Pons (tissue), 1 donor: ENCODE measurements at regions not wholly inside any gene's neighbourhood (a gene's known extent, or its start where the extent isn't known, plus 50 kb on each side); places are given as distances from the start of the nearest gene placed in this dataset.
A peak's percentile ranks its signal among the peaks of the same experiment; 100 is the strongest.

ENCODE experiments used
- DNase-seq: peaks from one replicate; pipeline ENCODE4 v3.0.0-alpha.2; 2016; ENCODE audit warnings: low spot score

DNA sequence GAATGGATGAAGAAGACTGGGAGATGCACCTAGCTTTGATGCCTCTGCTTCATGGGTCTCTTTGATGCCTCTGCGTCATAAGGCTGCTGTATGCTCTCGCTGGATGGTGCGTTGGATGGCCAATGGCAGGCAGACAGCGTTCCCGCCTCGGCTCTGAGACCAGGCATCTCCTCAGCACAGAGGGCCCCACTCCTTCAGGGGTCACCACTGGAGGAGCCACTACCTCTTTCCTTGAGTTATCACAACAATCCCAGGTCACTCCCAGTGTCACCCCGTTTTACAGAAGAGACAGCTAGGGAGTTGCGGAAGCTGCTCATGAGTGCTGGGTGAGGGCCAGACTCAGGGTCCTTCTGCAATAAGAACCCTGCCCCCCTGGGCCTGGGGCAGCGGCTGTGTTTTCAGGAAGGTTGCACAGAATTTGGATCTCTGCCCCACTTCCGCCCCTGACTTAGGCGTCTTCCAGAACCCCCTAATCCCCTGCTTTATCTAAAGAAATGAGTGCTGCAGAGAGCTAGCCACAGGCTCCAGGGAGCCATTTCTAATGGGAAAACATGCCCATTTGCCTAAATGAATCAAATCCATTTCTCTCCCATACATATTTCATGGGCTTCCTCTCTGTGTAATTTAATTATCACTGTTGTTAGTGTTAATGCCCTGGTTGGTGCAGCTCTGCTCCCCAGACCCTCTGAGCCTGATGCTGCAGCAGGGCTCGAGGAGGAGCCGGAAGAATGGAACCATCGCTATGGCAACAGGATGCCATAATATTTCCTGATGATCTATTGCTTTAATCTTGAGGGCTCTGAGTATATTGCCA lies 131.8 kb upstream of the HS6ST1 start:
- no peak for DNase-seq

DNA sequence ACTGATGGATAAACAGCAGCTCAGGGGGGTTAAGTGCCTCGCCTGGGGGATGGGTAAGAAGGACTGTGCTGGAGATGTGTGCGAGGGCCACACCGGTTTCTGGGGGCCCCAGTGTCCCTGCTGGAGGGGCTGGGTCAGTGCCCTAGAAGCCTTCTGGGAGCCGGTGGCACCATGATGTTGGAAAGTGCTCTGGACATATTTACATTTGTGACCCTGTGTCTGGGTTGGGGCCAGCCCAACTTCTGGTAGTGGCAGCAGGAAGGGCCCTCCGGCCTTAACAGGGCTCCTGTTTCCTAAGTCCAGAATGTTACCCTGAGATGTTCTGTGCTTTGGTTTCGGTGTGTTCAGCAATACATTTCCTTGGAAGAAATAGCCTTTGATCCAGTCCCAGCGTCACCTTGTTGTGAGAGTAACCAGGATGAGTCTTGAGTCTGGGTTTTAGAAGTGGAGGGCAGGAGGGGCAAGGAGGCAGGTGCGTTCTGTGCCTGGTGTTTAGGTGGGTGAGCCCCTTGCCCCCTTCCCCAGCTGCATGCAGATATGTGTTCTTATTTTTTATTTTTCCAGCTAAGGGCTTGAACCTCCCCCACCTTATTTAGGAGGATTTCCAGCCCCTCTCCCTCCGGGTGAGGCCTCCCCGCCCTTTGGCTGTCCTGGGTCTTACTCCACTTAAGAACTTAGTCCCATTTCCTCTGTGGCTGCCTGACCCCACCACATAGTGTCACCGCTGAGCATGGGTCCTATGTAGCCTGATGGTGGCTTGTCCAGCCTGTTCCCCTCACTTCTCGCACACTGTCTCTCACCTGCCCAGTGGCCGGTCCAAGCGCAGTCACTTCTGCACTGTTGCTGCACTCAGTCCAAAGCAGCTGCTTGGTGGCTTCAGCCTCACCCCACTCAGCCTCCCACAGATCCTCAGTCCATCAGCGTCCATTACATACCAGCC lies 132.7 kb upstream of the HS6ST1 start:
- no peak for DNase-seq

DNA sequence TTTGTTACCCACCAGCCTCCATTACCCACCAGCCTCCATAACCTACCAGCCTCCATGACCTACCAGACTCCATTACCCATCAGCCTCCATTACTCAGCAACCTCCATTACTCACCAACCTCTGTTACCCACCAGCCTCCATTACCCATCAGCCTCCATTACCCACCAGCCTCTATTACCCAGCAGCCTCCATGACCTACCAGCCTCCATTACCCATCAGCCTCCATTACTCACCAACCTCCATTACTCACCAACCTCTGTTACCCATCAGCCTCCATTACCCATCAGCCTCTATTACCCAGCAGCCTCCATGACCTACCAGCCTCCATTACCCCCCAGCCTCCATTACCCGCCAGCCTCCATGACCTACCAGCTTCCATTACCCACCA lies 133.3 kb upstream of the HS6ST1 start:
- no peak for DNase-seq

DNA sequence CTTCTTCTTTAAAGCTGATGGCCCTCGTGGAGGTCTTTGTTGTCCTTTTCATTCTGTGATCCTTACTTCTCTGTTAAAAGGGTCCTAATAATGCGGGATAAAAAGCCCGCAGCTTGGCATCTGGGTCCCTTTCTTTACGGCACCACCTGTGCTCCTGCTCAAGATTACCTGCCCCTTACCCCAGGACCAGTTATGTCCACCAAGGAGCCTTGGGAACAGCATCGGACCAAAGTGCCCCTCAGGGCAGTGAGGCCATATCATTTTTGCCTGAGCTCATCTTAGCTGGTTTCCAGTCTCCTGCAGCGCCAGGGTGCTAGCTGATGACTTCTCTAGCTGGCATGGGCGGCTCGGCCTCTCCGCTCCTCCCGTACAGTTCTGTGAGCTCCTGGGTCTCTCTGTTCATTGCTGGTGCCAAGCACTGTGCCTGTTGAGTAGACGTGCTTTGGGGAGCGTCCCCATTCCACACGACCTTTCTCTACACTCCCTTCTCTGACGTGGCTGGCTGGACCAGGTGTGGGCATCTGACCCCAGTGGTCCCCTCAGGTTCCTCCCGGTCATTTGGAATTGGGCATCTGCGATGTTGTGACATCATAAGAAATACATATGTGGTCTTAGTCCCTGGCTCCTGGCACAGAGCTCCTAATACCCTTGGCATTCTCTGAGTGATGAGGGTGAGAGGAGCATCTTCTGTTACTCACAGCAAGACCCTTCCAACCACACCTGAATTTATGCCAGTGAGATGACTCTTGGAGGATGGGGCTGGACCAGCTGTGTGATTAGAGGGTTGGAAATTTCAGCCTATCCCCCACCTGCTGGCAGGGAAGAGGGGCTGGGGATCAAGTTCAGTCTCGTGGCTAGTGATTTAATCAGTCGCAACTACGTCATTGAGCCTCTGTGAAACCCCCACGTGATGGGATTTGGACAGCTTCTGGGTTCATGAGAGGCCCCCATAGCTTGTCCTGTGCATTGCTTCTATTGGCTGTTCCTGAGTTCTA lies 134.2 kb upstream of the HS6ST1 start:
- DNase-seq, result no peak

DNA sequence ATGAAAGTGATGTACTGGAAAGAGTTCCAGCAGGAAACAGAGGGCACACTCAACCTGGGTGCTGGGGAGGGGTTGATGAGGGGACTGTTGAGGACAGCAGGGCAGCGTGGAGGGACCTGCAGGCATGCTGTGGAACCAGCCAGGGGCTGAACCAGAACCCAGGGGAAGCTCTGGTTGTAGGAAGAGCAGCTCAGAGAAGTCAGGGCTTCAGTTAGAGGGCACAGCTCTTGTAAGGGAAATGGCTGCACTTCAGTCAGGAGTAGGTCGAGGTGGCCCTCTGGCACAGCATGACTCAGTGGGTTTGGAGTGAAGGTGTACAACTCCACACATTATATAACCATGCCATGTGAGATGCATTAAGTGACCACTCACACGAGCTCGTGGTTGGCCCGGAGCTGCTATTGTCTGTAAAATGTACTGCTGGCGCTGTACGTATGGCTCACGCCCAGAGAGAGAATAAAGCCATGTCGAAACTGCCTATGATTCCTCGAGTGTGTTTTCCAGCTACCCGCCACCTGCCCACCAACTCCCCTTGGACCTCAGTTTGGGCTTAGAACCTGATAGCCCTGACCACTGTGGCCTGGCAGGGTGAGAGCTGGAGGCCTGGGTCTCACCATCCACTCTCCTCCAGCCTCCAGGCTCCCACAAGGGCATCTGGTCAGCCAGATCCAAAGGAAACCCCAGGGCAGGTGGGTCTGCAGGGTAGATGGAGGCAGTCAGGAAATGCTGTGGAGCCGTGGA lies 136.5 kb upstream of the HS6ST1 start:
- DNase-seq, result no peak

DNA sequence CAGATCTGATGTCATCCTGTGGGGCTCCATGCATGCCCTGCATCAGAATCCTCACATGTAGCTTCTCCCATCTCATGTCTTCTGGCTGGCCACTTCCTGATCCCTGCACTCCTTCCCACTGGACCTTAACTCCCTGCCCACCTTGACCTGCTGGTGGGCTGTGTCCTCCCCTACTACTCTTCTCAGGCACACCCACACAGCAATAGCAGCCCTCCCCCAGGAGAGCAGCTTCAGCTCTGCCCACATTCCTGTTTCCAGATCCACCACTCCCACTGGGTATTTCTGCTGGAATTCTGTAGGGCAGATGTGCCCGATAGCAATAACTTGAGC lies 137.0 kb upstream of the HS6ST1 start:
- DNase-seq, result no peak

DNA sequence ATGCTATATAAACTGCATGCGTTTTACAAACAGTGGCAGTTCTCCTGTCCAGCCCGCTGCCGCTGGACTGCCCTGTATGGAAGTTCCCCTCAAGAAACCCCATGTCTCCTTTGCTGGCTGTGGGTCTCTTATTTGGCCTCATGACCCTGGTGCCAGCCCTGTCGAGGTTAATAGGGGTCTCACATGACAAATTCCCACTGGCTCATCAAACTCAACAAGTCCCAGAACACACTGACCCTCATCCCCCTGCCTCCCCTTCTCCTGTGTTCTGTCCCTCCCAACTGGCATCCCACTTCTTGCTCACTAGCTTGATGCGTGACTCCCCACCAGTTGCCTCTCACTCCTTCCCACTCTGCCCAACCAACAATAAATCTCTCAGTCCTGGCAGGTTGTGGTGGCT lies 137.6 kb upstream of the HS6ST1 start:
- DNase-seq, result no peak

DNA sequence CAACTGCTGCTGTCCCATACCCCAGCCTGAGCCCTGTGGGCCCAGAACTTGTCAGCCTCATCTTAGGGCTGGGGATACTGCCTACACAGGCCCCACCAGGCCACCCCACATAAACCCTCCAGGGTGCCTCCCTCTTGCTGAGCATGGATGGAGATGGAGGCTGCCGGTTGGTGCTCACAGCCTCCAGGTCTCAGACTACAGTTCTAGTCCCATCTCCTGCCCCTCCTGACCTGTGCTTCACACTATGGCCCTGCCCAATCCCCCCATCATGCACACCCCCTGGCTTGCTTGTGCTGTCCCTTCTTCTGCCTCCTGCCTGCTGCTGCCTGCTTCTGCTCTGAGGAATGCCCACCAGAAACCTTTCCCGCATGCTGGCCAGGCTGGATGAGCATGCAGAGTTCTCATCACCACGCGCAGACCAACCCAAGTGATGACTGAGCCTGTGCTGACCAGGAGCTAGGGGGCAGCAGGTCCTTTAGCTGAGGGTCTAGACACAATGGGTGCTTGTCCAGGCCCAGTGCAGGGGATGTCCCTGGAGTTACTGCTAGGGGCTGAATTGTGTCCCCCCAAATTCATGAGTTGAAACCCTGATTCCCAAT lies 138.4 kb upstream of the HS6ST1 start:
- DNase-seq, result no peak

DNA sequence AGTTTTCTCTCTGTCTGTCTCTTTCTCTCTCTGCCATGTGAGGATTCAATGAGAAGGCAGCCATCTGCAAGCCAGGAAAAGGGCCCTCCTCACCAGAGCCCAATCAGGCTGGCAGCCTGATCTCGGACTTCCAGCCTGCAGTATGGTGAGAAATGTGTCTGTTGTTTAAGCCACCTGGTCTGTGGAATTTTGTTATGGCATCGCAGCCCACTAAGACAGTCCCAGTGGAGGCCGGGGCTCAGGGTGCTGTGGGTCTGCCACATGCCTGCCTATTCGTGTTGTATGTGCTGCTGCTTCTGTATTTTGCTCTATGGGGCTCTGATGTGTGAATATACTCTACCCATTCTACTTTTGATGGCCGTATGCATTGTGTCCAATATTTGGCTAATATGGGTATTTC lies 139.0 kb upstream of the HS6ST1 start:
- DNase-seq, result no peak

DNA sequence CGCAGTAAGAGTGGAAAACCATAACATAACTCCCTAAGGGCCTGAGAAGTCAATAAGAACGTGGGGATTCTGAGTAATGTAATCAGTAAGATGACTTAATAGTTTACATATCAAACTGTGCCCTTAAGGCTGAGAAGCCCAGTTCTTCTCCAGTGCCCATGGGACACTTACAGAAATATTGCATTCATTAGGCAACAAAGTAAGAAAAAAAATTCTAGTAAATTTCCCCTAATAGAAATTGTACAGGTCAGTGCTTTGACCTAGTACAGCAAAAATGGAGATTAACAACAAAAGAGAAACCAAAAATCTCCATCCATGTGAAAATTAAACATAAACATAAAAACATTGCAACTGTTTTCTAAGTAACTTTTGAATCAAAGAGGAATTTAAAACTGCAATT lies 139.8 kb upstream of the HS6ST1 start:
- no peak for DNase-seq

DNA sequence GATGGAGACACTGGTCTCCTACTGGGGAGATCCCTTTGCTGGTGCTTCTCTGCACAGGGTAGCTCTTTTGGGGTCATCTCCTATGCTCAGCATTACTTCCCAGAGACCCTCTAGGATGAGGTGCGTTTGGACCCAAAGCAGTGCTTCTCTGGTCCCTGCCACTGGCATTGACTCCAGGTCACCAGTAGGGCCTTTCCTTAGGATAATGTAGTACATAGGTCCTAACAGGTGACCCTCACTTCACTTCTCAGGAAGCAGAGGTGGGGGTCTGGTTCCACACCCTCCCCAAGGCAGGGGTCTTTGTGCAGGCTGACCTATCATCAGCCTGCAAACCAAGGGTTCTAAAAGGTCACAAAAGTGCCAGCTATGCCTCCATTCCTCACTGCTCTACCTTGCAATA lies 145.8 kb upstream of the HS6ST1 start:
- DNase-seq, result no peak

DNA sequence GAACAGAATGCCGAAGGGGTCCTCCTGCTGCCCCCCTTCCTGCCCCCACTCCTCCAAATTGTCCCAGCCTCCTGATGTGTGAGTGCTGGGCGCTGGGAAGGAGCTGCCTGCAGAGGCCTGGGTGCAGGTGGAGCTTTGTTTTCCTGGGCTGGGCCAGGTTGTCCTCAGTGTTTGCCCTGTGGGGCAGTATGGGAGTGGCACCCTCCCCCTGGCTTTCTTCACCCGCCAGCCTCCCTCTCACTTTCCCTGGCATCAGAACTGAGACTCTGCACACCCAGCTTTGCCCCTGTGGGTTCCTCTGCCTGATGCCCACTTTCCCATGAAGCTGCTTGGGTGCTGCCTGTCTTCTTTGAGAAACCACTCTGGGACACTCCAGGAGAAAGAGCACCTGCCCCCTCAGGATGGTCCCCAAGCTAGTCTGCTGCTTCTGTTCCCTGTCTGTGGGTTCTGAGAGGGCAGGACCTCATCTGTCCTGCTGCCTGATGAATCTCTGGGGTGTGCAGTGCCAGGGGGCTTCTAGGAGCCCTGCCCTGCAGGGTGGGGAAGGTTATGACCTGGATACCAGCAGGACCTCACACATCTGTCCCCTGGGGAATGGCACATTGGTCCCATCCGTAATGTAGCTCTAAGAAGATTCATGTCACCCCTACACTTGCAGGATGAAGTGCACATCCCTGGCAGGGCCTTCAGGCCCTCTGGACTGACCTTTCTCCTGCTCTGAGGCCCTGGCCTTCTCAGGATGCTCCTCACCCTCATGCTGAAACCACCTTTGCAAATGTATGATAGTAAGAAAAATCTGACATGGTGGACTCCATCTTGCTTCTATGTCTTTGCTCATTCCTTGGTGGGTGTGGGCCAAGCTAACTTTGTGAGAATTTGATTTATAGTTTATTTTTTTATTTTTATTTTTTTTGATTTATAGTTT lies 146.8 kb upstream of the HS6ST1 start:
- no peak for DNase-seq

DNA sequence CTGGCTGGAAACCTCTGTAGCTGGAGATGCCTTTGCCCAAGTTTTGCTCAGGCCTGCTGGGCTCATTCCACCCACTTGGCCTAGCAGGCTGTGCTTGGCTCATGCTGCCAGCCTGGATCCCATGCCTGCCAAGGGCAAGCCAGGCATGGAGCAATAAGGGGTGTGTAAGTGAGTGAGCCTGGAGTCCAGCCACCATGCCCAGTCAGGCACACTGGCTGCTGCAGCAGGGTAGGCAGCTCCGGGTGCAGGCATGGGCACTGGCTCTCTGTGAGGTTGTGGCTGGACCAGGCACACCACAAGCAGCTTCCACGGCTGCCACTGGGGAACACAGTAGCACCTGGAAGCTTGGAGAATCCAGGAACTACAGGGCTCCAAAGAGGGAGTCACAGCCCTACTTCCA lies 147.7 kb upstream of the HS6ST1 start:
- DNase-seq, result peak; percentile 26

DNA sequence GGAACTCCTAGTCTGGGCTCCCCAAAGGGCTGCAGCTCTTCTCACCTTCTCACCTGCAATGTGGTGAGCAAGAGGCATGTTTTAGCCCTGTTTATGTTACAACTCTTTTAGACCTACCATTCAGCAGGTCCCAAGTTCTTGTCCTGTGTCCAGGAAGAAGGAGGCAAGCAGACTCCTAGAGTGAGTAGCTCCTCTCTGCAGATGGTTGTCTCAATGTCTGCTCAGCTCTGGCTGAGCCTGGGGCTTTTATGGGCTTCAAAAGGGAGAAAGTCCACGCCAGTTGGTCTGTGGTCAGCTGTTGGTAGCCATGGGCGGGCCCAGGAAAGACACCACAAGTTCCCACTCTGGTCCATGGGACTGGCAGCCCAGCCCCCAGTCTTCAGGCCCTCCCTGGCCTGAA lies 148.1 kb upstream of the HS6ST1 start:
- no peak for DNase-seq

DNA sequence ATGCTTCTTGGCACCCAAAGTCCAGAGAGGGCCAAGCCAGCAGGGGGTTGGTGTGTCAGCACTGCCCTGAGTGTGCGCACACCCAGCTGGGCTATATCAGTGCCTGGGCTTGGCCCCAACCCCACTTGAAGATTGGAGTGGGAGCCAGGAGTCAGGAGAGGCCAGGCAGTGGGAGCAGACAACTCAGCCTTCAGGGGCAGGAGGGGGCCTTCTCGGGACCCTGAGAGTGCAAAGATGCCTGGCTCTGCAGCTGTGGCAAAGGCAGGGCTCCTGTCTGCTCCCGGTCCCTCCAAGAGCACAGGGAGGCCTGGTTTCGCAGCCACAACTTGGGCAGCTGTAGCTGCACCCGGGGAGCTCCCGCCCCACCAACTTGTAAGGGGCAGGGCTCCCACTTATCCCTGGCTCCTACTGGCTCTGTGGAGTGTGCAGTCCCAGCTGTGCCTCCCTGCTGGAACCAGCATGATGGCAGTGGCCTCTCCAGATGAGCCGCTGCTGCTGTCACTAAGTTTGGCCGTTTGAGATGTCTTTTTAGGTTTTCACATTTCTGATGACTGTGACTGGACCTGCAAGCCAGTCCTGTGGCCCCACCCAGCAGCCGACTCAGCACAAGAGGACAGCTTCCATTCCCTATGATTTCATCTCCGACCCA lies 148.8 kb upstream of the HS6ST1 start:
- no peak for DNase-seq

DNA sequence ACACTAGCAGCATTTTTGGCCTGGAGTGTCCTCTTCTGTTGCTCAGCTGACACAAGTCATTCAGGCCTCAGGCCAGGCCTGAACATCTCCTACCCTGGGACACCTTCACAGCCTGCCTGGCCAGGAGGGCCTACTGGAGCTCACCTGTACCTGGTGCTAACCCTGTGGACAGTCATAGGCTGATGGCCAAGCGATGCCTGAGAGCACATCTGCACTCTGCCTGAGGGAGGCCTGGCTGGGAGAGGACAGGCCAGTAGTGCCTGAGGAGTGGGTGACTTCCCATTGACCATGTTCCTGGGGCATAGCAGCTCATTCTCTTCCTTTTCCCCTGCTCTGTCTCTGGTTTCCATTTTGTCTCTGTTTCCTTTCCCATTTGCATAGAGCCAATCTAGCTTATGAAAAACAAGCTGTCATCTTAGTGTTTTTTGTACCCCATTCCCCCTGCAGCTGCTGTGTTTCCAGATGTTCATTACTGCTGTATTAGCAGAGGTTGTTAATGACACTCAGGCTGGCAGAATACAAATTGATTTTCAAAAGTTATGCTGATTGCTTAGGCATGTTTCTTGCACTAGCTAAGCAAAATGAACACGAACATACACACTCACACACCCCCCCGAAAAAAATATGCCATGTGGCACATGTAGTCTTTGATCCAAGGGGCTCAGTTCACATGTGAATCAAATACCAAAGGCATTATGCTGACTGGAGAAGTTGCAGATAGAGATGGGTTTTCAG lies 149.7 kb upstream of the HS6ST1 start:
- DNase-seq, result no peak

DNA sequence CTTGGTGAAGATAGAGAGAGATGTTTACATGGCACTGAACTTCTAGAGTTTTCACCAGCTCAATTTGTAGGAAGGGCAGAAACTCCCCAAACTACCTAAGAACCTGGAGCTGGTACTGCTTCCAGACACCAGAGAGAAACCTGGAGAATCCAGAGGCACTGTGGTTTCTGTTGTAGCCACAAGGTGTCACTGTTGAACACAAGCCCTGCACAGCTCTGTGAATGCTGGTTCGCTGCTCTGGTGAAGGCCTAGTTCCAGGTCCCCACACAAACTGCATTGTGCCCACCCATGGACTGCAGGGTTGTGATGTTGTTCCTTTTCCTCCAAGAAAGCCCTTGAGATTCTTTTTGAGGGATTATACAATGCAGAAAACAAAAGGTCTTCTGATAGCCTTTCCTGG lies 150.5 kb upstream of the HS6ST1 start:
- DNase-seq, result no peak

DNA sequence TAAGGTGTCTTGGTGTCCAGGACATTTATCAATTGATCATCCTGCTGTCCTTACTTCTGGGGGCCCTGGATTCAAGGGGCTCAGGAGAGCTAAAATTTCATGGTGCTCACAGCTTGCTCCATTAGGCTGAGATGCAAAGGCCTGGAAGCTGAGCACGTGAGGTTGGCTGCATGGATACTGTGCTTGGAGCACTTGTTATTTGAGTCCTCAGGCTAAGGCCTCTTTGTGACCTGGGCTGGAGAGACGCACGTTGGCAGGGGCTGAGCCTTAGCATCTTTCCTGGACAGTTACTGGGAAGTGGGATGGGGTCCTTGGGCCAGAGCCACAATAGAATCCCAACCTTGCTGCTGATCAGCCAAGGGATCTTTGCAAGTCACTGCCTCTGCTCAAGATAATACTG lies 151.2 kb upstream of the HS6ST1 start:
- no peak for DNase-seq

DNA sequence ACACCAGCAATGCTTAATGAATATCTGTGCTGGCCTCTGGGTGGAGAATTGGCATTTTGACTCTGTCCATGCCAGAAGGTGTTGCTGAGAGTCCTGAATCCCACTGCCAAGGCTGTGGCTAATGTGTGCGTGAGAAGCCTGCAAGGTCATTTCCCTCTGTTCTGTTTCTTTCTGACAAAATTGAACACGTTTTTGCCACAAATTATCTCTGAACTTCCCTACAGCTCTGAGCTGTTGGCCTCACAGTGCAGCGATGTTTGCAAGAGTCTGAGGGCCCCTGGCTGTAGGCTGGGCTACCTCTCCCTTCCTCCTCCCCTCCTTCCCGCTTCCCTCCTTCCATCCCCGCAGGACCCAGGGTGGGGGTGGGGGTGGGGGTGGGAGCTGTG lies 154.1 kb upstream of the HS6ST1 start:
- DNase-seq, result no peak
